Activated CD4-positive, alpha-beta memory T cell treated with anti-CD3 and anti-CD28 coated beads for 36 hours (primary cell): ENCODE measurements at regions not wholly inside any gene's neighbourhood (a gene's known extent, or its start where the extent isn't known, plus 50 kb on each side); places are given as distances from the start of the nearest gene placed in this dataset.

Experiments
- CTCF ChIA-PET: fragments of 350-600 bp; sonication (Branson Sonifier 250); formaldehyde crosslinking; loops from one replicate; lab custom pipeline; 2021; ENCODE audit warnings: antibody characterized with exemption, inconsistent platforms; lab: Charles Lee
- POLR2A ChIA-PET: fragments of 350-600 bp; sonication (Branson Sonifier 250); formaldehyde crosslinking; loops from one replicate; lab custom pipeline; 2021; ENCODE audit warnings: antibody characterized with exemption; lab: Charles Lee
- DNase-seq: peaks from one replicate; pipeline ENCODE4 v3.0.0-alpha.2; 2020
- H3K27ac Mint-ChIP-seq: one replicate; pipeline ENCODE4 v1.8.0; 2021; ENCODE audit warnings: mixed read lengths
- H3K27me3 Mint-ChIP-seq: one replicate; pipeline ENCODE4 v1.8.0; 2021; ENCODE audit warnings: mixed read lengths
- H3K36me3 Mint-ChIP-seq: one replicate; pipeline ENCODE4 v1.8.0; 2021; ENCODE audit warnings: mixed read lengths
- H3K4me1 Mint-ChIP-seq: one replicate; pipeline ENCODE4 v1.8.0; 2021; ENCODE audit warnings: low read depth, mixed read lengths
- H3K4me3 Mint-ChIP-seq: one replicate; pipeline ENCODE4 v1.8.0; 2021; ENCODE audit warnings: mild to moderate bottlenecking, mixed read lengths
- H3K9me3 Mint-ChIP-seq: one replicate; pipeline ENCODE4 v1.8.0; 2021; ENCODE audit warnings: mixed read lengths
- intact Hi-C: fragments of 100-400 bp; cut with micrococcal nuclease; formaldehyde crosslinking; loops from one replicate; pipeline ENCODE4 v1.15.1; 2023

- DNase-seq: peak; percentile 6
- POLR2A ChIA-PET: no interaction called here
- Mint-ChIP-seq H3K4me3 (no peak overlapping the region), H3K27me3 (peaks cover 4% of the 10 kb centered on the region), H3K4me1 (peaks cover 2% of the 10 kb centered on the region), H3K9me3 (no peaks in the 10 kb centered on the region), H3K36me3 (no peaks in the 10 kb centered on the region), H3K27ac (no peak overlapping the region)
- CTCF ChIA-PET: interaction anchor here (17.1 kb wide), 1 partner anchor 189 kb away, joined by 271 read pairs; the partner anchor contains the start of gene GSE1
- intact Hi-C loops: loop anchor here (5.0 kb wide), 1 partner anchor 134 kb away; no protein-coding TSS in a partner anchor
These were observed 190.2 kb upstream of the GSE1 start for GRCh38 chr16:85422632-85423550.

- intact Hi-C loops: loop anchor here (5.0 kb wide), 1 partner anchor 134 kb away; no protein-coding TSS in a partner anchor
- peaks cover 4% of the 10 kb centered on the region for H3K27me3 Mint-ChIP-seq
- peaks cover 2% of the 10 kb centered on the region for H3K4me1 Mint-ChIP-seq
- H3K27ac Mint-ChIP-seq: no peak overlapping the region
- no peaks in the 10 kb centered on the region for H3K9me3 Mint-ChIP-seq
- H3K36me3 Mint-ChIP-seq: no peaks in the 10 kb centered on the region
- ChIA-PET CTCF (interaction anchor here (17.1 kb wide), 1 partner anchor 188 kb away, joined by 271 read pairs; the partner anchor contains the start of gene GSE1), POLR2A (no interaction called here)
- peak; percentile 4 for DNase-seq
- H3K4me3 Mint-ChIP-seq: no peak overlapping the region
These were observed 189.5 kb upstream of the GSE1 start for GRCh38 chr16:85423631-85424030.

- no peaks in the 10 kb centered on the region for H3K36me3 Mint-ChIP-seq
- H3K27ac Mint-ChIP-seq: no peak overlapping the region
- peak; percentile 6 for DNase-seq
- H3K4me3 Mint-ChIP-seq: no peak overlapping the region
- H3K4me1 Mint-ChIP-seq: peaks cover 2% of the 10 kb centered on the region
- intact Hi-C loops: loop anchor here (5.0 kb wide), 1 partner anchor 133 kb away; no protein-coding TSS in a partner anchor
- H3K9me3 Mint-ChIP-seq: no peaks in the 10 kb centered on the region
- ChIA-PET POLR2A (no interaction called here), CTCF (interaction anchor here (1.2 to 17.1 kb wide), 3 partner anchors 8 to 188 kb away, joined by 3 to 271 read pairs (median 4); partner anchors contain the start of gene GSE1)
- H3K27me3 Mint-ChIP-seq: peaks cover 4% of the 10 kb centered on the region
These were observed 188.7 kb upstream of the GSE1 start for GRCh38 chr16:85424260-85425073.

GRCh38 chr16:85425074-85425662 lies 188.0 kb upstream of the GSE1 start:
- Mint-ChIP-seq H3K27ac (no peak overlapping the region), H3K9me3 (no peaks in the 10 kb centered on the region), H3K4me1 (peaks cover 2% of the 10 kb centered on the region), H3K36me3 (no peaks in the 10 kb centered on the region), H3K27me3 (peaks cover 9% of the 10 kb centered on the region), H3K4me3 (no peak overlapping the region)
- DNase-seq: peak; percentile 7
- intact Hi-C loops: no loop called here
- ChIA-PET CTCF (interaction anchor here (1.2 to 17.1 kb wide), 3 partner anchors 9 to 187 kb away, joined by 3 to 271 read pairs (median 4); partner anchors contain the start of gene GSE1), POLR2A (no interaction called here)

GRCh38 chr16:85426806-85427205 lies 186.3 kb upstream of the GSE1 start:
- ChIA-PET CTCF (interaction anchor here (0.9 to 17.1 kb wide), 3 partner anchors 11 to 185 kb away, joined by 7 to 271 read pairs (median 17); partner anchors contain the start of gene GSE1), POLR2A (no interaction called here)
- peak; percentile 4 for DNase-seq
- Mint-ChIP-seq H3K4me1 (no peaks in the 10 kb centered on the region), H3K36me3 (no peaks in the 10 kb centered on the region), H3K4me3 (no peak overlapping the region), H3K9me3 (no peaks in the 10 kb centered on the region), H3K27ac (no peak overlapping the region), H3K27me3 (peaks cover 9% of the 10 kb centered on the region)
- intact Hi-C loops: no loop called here

- peak; percentile 59 for DNase-seq
- CTCF ChIA-PET: interaction anchor here (0.6 to 17.1 kb wide), 11 partner anchors 13 to 192 kb away, joined by 3 to 271 read pairs (median 3); partner anchors contain the start of gene GSE1
- no peak overlapping the region for H3K27ac Mint-ChIP-seq
- H3K36me3 Mint-ChIP-seq: no peaks in the 10 kb centered on the region
- H3K4me3 Mint-ChIP-seq: no peak overlapping the region
- H3K27me3 Mint-ChIP-seq: peaks cover 9% of the 10 kb centered on the region
- no peaks in the 10 kb centered on the region for H3K9me3 Mint-ChIP-seq
- intact Hi-C loops: no loop called here
- POLR2A ChIA-PET: no interaction called here
- H3K4me1 Mint-ChIP-seq: no peaks in the 10 kb centered on the region
These were observed 184.8 kb upstream of the GSE1 start for GRCh38 chr16:85428168-85428898.

- no peaks in the 10 kb centered on the region for H3K36me3 Mint-ChIP-seq
- intact Hi-C loops: no loop called here
- no peak overlapping the region for H3K27ac Mint-ChIP-seq
- H3K27me3 Mint-ChIP-seq: peaks cover 9% of the 10 kb centered on the region
- ChIA-PET POLR2A (no interaction called here), CTCF (interaction anchor here (0.7 to 17.1 kb wide), 8 partner anchors 13 to 191 kb away, joined by 3 to 271 read pairs (median 4); partner anchors contain the start of gene GSE1)
- DNase-seq: peak; percentile 6
- no peak overlapping the region for H3K4me3 Mint-ChIP-seq
- no peaks in the 10 kb centered on the region for H3K4me1 Mint-ChIP-seq
- no peaks in the 10 kb centered on the region for H3K9me3 Mint-ChIP-seq
These were observed 184.0 kb upstream of the GSE1 start for GRCh38 chr16:85428899-85429775.

GRCh38 chr16:85429776-85430522 lies 183.2 kb upstream of the GSE1 start:
- ChIA-PET POLR2A (no interaction called here), CTCF (interaction anchor here (0.7 to 17.1 kb wide), 4 partner anchors 14 to 190 kb away, joined by 3 to 271 read pairs (median 10); partner anchors contain the start of gene GSE1)
- H3K4me3 Mint-ChIP-seq: no peak overlapping the region
- no peak for DNase-seq
- H3K9me3 Mint-ChIP-seq: no peaks in the 10 kb centered on the region
- intact Hi-C loops: no loop called here
- peaks cover 9% of the 10 kb centered on the region for H3K27me3 Mint-ChIP-seq
- H3K36me3 Mint-ChIP-seq: no peaks in the 10 kb centered on the region
- H3K4me1 Mint-ChIP-seq: no peaks in the 10 kb centered on the region
- H3K27ac Mint-ChIP-seq: no peak overlapping the region

- Mint-ChIP-seq H3K27ac (no peak overlapping the region), H3K4me1 (no peaks in the 10 kb centered on the region), H3K27me3 (peaks cover 5% of the 10 kb centered on the region), H3K36me3 (no peaks in the 10 kb centered on the region), H3K9me3 (no peaks in the 10 kb centered on the region), H3K4me3 (no peak overlapping the region)
- DNase-seq: no peak
- intact Hi-C loops: no loop called here
- ChIA-PET CTCF (interaction anchor here (0.8 to 2.8 kb wide), 4 partner anchors 11 to 248 kb away, joined by 3 to 11 read pairs (median 3); no protein-coding TSS in a partner anchor), POLR2A (interaction anchor here (0.5 kb wide), 1 partner anchor 419 kb away, joined by 4 read pairs; no protein-coding TSS in a partner anchor)
These were observed 182.3 kb upstream of the GSE1 start for GRCh38 chr16:85430523-85431421.
